ENCODE measurements at regions not wholly inside any gene's neighbourhood (a gene's known extent, or its start where the extent isn't known, plus 50 kb on each side); places are given as distances from the start of the nearest gene placed in this dataset.

- TF ChIP-seq CTCF (IDR thresholded peaks at IDR 0.05): no peak
- no peak for TF ChIP-seq REST (IDR thresholded peaks at IDR 0.05; ENCODE audit: insufficient read depth in 1 of 2, low read depth in 2 of 2, low read length in 1 of 2)
These were observed 125.8 kb upstream of the TNP1 start for GRCh38 chr2:216985658-216986141.

Data from Panc1 (cell line).